ENCODE measurements at regions not wholly inside any gene's neighbourhood (a gene's known extent, or its start where the extent isn't known, plus 50 kb on each side); places are given as distances from the start of the nearest gene placed in this dataset.

DNA sequence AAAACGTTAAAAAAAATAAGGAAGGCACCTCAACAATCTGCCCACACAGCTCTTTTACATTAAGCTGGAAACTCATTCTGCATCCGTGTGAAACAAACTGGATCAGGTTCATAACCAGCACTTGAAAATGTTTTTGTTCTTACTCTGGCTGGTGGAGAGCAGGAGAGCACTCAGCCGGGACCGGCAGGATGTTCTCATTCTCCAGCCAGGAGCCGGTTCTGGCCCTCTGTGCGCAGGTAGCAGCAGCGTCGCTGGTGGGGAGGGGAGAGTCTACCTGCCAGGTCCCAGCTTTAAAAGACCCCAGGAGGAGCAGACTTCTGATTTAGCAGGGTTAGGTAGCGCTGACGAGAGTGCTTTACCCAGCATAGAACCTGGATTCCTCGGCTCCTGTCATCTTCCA is 834.9 kb upstream of the SALL3 start:
- TF ChIP-seq CTCF (IDR thresholded peaks at IDR 0.05): no peak
- no peak for TF ChIP-seq POLR2A (IDR thresholded peaks at IDR 0.05)
- no peak for TF ChIP-seq POLR2AphosphoS5 (IDR thresholded peaks at IDR 0.05)
